Thyroid gland (tissue), 4 donors: ENCODE measurements at regions not wholly inside any gene's neighbourhood (a gene's known extent, or its start where the extent isn't known, plus 50 kb on each side); places are given as distances from the start of the nearest gene placed in this dataset.

Experiments
- DNase-seq, 2 donors: peaks; one replicate each; pipeline ENCODE4 v3.0.0-alpha.2; 2019
- H3K27ac ChIP-seq, 3 donors: fragments of 200-600 bp; sonication (generic); 1 replicate in 2 of 3; 2 replicates in 1 of 3; pipeline ENCODE4 v1.5.1; 2016 to 2019; ENCODE audit warnings: mild to moderate bottlenecking in 1 of 3, moderate library complexity in 1 of 3
- H3K27me3 ChIP-seq: fragments of 200-600 bp; sonication (generic); one replicate; pipeline ENCODE4 v1.5.1; 2019
- H3K36me3 ChIP-seq, 2 donors: fragments of 200-600 bp; sonication (generic); one replicate each; pipeline ENCODE4 v1.5.1; 2016 to 2019
- H3K4me1 ChIP-seq, 2 donors: fragments of 200-600 bp; sonication (generic); one replicate each; pipeline ENCODE4 v1.5.1; 2017 to 2019
- H3K4me3 ChIP-seq, 3 donors: fragments of 200-600 bp; sonication (generic); replicated peaks in 1 of 3; 1 replicate in 2 of 3; 2 replicates in 1 of 3; pipeline ENCODE4 v1.5.1; 2016; ENCODE audit warnings: mild to moderate bottlenecking in 1 of 3
- H3K9me3 ChIP-seq: fragments of 200-600 bp; sonication (generic); one replicate; pipeline ENCODE4 v1.5.1; 2017
- CTCF ChIP-seq, 6 experiments: fragments of 200-600 bp in 3 of 6; fragments of 450-650 bp in 3 of 6; sonication (generic) in 3 of 6; IDR thresholded peaks; one replicate each; pipeline ENCODE4 v1.5.1; 2016 to 2019; ENCODE audit warnings: antibody characterized with exemption in 6 of 6, mild to moderate bottlenecking in 2 of 6, inconsistent platforms in 1 of 6, moderate library complexity in 1 of 6
- POLR2A ChIP-seq, 2 donors: fragments of 450-650 bp; IDR thresholded peaks; one replicate each; pipeline ENCODE4 v1.6.1; 2017; ENCODE audit warnings: antibody characterized with exemption in 2 of 2, mild to moderate bottlenecking in 2 of 2, moderate library complexity in 1 of 2
- WGBS, 2 donors: methylation state at CpG; one replicate each; pipeline ENCODE4 v1.1.5; 2017; 5-methylcytosine and 5-hydroxymethylcytosine counted together
- intact Hi-C: fragments of 100-400 bp; cut with DNase I; formaldehyde crosslinking; loops from one replicate; pipeline ENCODE4 v1.15.1; 2023

GRCh38 chr5:13263701-13264100 is 680.8 kb downstream of the DNAH5 start:
- no peak for DNase-seq
- Histone ChIP-seq H3K4me3 (no peak overlapping the region), H3K27me3 (no peaks in the 10 kb centered on the region), H3K9me3 (no peaks in the 10 kb centered on the region), H3K4me1 (no peaks in the 10 kb centered on the region), H3K36me3 (no peaks in the 10 kb centered on the region), H3K27ac (no peak overlapping the region)
- 91 to 95% methylated on average over 1 of the region's 1 CpG for WGBS, 2 donors
- TF ChIP-seq POLR2A (IDR thresholded peaks at IDR 0.05) (no peak), CTCF (IDR thresholded peaks at IDR 0.05) (no peak)
- intact Hi-C loops = no loop called here

GRCh38 chr5:13253111-13253510 is 691.4 kb downstream of the DNAH5 start:
- no peak for TF ChIP-seq POLR2A (IDR thresholded peaks at IDR 0.05)
- TF ChIP-seq CTCF (IDR thresholded peaks at IDR 0.05) = no peak
- no peak for DNase-seq
- intact Hi-C loops = no loop called here
- Histone ChIP-seq H3K36me3 (no peaks in the 10 kb centered on the region), H3K9me3 (no peaks in the 10 kb centered on the region), H3K27ac (no peak overlapping the region), H3K4me1 (no peaks in the 10 kb centered on the region), H3K4me3 (no peak overlapping the region), H3K27me3 (no peaks in the 10 kb centered on the region)

- WGBS, 2 donors = 87 to 89% methylated on average over 5 of the region's 5 CpGs
- TF ChIP-seq CTCF (IDR thresholded peaks at IDR 0.05) = no peak
- TF ChIP-seq POLR2A (IDR thresholded peaks at IDR 0.05) = no peak
- H3K36me3 ChIP-seq = no peaks in the 10 kb centered on the region
- H3K4me1 ChIP-seq = no peaks in the 10 kb centered on the region
- intact Hi-C loops = no loop called here
- no peak overlapping the region for H3K27ac ChIP-seq
- H3K27me3 ChIP-seq = no peaks in the 10 kb centered on the region
- DNase-seq = no peak
- H3K4me3 ChIP-seq = no peak overlapping the region
- no peaks in the 10 kb centered on the region for H3K9me3 ChIP-seq
Observed at GRCh38 chr5:13252699-13253098, 691.8 kb downstream of the DNAH5 start.

GRCh38 chr5:13251623-13252376 is 692.7 kb downstream of the DNAH5 start:
- no peak for DNase-seq
- no peaks in the 10 kb centered on the region for H3K4me1 ChIP-seq
- 45 to 60% methylated on average over 7 of the region's 7 CpGs for WGBS, 2 donors
- H3K9me3 ChIP-seq = no peaks in the 10 kb centered on the region
- H3K4me3 ChIP-seq = no peak overlapping the region
- no peak overlapping the region for H3K27ac ChIP-seq
- no peaks in the 10 kb centered on the region for H3K27me3 ChIP-seq
- TF ChIP-seq CTCF (IDR thresholded peaks at IDR 0.05) (no peak), POLR2A (IDR thresholded peaks at IDR 0.05) (no peak)
- intact Hi-C loops = no loop called here
- no peaks in the 10 kb centered on the region for H3K36me3 ChIP-seq

GRCh38 chr5:13250464-13251291 is 693.8 kb downstream of the DNAH5 start:
- H3K4me1 ChIP-seq = no peaks in the 10 kb centered on the region
- WGBS, 2 donors = 85 to 87% methylated on average over 4 of the region's 4 CpGs
- no peak for DNase-seq
- H3K9me3 ChIP-seq = no peaks in the 10 kb centered on the region
- TF ChIP-seq POLR2A (IDR thresholded peaks at IDR 0.05) (no peak), CTCF (IDR thresholded peaks at IDR 0.05) (peak in 1 of 6 experiments; percentile 15)
- H3K4me3 ChIP-seq = no peak overlapping the region
- no peaks in the 10 kb centered on the region for H3K27me3 ChIP-seq
- no peaks in the 10 kb centered on the region for H3K36me3 ChIP-seq
- intact Hi-C loops = no loop called here
- H3K27ac ChIP-seq = no peak overlapping the region
